ENCODE measurements at regions not wholly inside any gene's neighbourhood (a gene's known extent, or its start where the extent isn't known, plus 50 kb on each side); places are given as distances from the start of the nearest gene placed in this dataset.

- 98% methylated on average over 2 of the region's 2 CpGs for WGBS (ENCODE audit: insufficient coverage, insufficient replicate concordance, low lambda C conversion rate, missing lambda C conversion rate)
- no peak for FAIRE-seq
- CTCF ChIA-PET, result no interaction called here
- no TSS peak for BruUV-seq (replicated peaks)
- Histone ChIP-seq H3K9me3 (replicated peaks; ENCODE audit: control insufficient read depth, insufficient read depth, low read length) (no peaks in the 10 kb centered on the region; the same call in 2 of the 3 replicates), H3K36me3 (ENCODE audit: control insufficient read depth in 2 of 2, insufficient read depth in 2 of 2, low read length in 1 of 2) (no peaks in the 10 kb centered on the region), H2AFZ (ENCODE audit: control insufficient read depth, low read depth, low read length) (no peak overlapping the region), H3K27ac (ENCODE audit: control insufficient read depth, insufficient read depth) (no peak overlapping the region), H3K27me3 (replicated peaks in 1 of 2; ENCODE audit: control insufficient read depth in 2 of 2, insufficient read depth in 2 of 2, low read length in 1 of 2) (no peaks in the 10 kb centered on the region), H4K20me1 (ENCODE audit: control insufficient read depth, insufficient read depth) (no peaks in the 10 kb centered on the region), H3K4me2 (ENCODE audit: control insufficient read depth, insufficient read depth) (no peak overlapping the region), H3K4me1 (ENCODE audit: control insufficient read depth, insufficient read depth, low read length) (peaks cover 22% of the 10 kb centered on the region), H3K4me3 (no peak overlapping the region), H3K79me2 (ENCODE audit: control insufficient read depth, insufficient read depth, low read length) (no peaks in the 10 kb centered on the region), H3K9ac (ENCODE audit: control insufficient read depth, insufficient read depth, low read length) (no peak overlapping the region)
- no peak for ATAC-seq
- intact Hi-C loops (cut with micrococcal nuclease; ENCODE audit: unreplicated experiment) (loop anchor here (5.0 kb wide), 1 partner anchor 452 kb away; no protein-coding TSS in a partner anchor), in situ Hi-C loops (cut with MboI) (no loop called here)
- SMC1A ChIA-PET (ENCODE audit: uncharacterized antibody, unreplicated experiment), result no interaction called here
- POLR2A ChIA-PET, result no interaction called here
- TF ChIP-seq CREM (IDR thresholded peaks at IDR 0.05; ENCODE audit: low read depth) (no peak), HDAC6 (IDR thresholded peaks at IDR 0.05; ENCODE audit: unreplicated experiment) (no peak), ATF2 (IDR thresholded peaks at IDR 0.05; ENCODE audit: low read length) (no peak), EGR1 (IDR thresholded peaks at IDR 0.05; ENCODE audit: borderline replicate concordance in 1 of 2, low read depth in 2 of 2, low read length in 2 of 2) (no peak), CBX5 (IDR thresholded peaks at IDR 0.05; ENCODE audit: low read depth) (no peak)
- TF ChIP-seq, protein P1, sequence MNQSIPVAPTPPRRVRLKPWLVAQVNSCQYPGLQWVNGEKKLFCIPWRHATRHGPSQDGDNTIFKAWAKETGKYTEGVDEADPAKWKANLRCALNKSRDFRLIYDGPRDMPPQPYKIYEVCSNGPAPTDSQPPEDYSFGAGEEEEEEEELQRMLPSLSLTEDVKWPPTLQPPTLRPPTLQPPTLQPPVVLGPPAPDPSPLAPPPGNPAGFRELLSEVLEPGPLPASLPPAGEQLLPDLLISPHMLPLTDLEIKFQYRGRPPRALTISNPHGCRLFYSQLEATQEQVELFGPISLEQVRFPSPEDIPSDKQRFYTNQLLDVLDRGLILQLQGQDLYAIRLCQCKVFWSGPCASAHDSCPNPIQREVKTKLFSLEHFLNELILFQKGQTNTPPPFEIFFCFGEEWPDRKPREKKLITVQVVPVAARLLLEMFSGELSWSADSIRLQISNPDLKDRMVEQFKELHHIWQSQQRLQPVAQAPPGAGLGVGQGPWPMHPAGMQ (IDR thresholded peaks at IDR 0.05; ENCODE audit: borderline replicate concordance), result no peak
- TF ChIP-seq, protein P2, sequence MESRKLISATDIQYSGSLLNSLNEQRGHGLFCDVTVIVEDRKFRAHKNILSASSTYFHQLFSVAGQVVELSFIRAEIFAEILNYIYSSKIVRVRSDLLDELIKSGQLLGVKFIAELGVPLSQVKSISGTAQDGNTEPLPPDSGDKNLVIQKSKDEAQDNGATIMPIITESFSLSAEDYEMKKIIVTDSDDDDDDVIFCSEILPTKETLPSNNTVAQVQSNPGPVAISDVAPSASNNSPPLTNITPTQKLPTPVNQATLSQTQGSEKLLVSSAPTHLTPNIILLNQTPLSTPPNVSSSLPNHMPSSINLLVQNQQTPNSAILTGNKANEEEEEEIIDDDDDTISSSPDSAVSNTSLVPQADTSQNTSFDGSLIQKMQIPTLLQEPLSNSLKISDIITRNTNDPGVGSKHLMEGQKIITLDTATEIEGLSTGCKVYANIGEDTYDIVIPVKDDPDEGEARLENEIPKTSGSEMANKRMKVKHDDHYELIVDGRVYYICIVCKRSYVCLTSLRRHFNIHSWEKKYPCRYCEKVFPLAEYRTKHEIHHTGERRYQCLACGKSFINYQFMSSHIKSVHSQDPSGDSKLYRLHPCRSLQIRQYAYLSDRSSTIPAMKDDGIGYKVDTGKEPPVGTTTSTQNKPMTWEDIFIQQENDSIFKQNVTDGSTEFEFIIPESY (IDR thresholded peaks at IDR 0.05), result no peak
- RAD21 ChIA-PET (ENCODE audit: unreplicated experiment), result no interaction called here
- DNase-seq (ENCODE audit: low read depth, low spot score), result no peak
These were observed 65.0 kb upstream of the ACYP2 start for GRCh38 chr2:54050445-54050844.
